ENCODE measurements at regions not wholly inside any gene's neighbourhood (a gene's known extent, or its start where the extent isn't known, plus 50 kb on each side); places are given as distances from the start of the nearest gene placed in this dataset.

GRCh38 chr15:97597801-97598200, 362.7 kb upstream of the ARRDC4 start:
- no peak overlapping the region for H3K4me3 ChIP-seq (replicated peaks in 1 of 2; ENCODE audit: low read depth in 2 of 2, low read length in 2 of 2)
- DNase-seq (ENCODE audit: low read depth in 2 of 2): no peak
- TF ChIP-seq CTCF (IDR thresholded peaks at IDR 0.05; ENCODE audit: low read depth, low read length): no peak

- DNase-seq (ENCODE audit: low read depth in 2 of 2): no peak
- TF ChIP-seq CTCF (IDR thresholded peaks at IDR 0.05; ENCODE audit: low read depth, low read length): no peak
- no peak overlapping the region for H3K4me3 ChIP-seq (replicated peaks in 1 of 2; ENCODE audit: low read depth in 2 of 2, low read length in 2 of 2)
Measured at GRCh38 chr15:97598353-97598798, 362.1 kb upstream of the ARRDC4 start.

- no peak overlapping the region for H3K4me3 ChIP-seq (replicated peaks in 1 of 2; ENCODE audit: low read depth in 2 of 2, low read length in 2 of 2)
- DNase-seq (ENCODE audit: low read depth in 2 of 2): no peak
- TF ChIP-seq CTCF (IDR thresholded peaks at IDR 0.05; ENCODE audit: low read depth, low read length): no peak
Measured at GRCh38 chr15:97600190-97600589, 360.3 kb upstream of the ARRDC4 start.

GRCh38 chr15:97604677-97605076, 355.8 kb upstream of the ARRDC4 start:
- DNase-seq (ENCODE audit: low read depth in 2 of 2): no peak
- H3K4me3 ChIP-seq (replicated peaks in 1 of 2; ENCODE audit: low read depth in 2 of 2, low read length in 2 of 2): no peak overlapping the region
- TF ChIP-seq CTCF (IDR thresholded peaks at IDR 0.05; ENCODE audit: low read depth, low read length): no peak

GRCh38 chr15:97615114-97615513, 345.4 kb upstream of the ARRDC4 start:
- no peak for DNase-seq (ENCODE audit: low read depth in 2 of 2)
- H3K4me3 ChIP-seq (replicated peaks in 1 of 2; ENCODE audit: low read depth in 2 of 2, low read length in 2 of 2): no peak overlapping the region
- TF ChIP-seq CTCF (IDR thresholded peaks at IDR 0.05; ENCODE audit: low read depth, low read length): no peak

- no peak overlapping the region for H3K4me3 ChIP-seq (replicated peaks in 1 of 2; ENCODE audit: low read depth in 2 of 2, low read length in 2 of 2)
- DNase-seq (ENCODE audit: low read depth in 2 of 2): no peak
- TF ChIP-seq CTCF (IDR thresholded peaks at IDR 0.05; ENCODE audit: low read depth, low read length): no peak
Measured at GRCh38 chr15:97623091-97623661, 337.3 kb upstream of the ARRDC4 start.

- DNase-seq (ENCODE audit: low read depth in 2 of 2): no peak
- TF ChIP-seq CTCF (IDR thresholded peaks at IDR 0.05; ENCODE audit: low read depth, low read length): no peak
- H3K4me3 ChIP-seq (replicated peaks in 1 of 2; ENCODE audit: low read depth in 2 of 2, low read length in 2 of 2): no peak overlapping the region
Measured at GRCh38 chr15:97627634-97628033, 332.9 kb upstream of the ARRDC4 start.

Data from cardiac fibroblast (primary cell).